Activated CD8-positive, alpha-beta T cell treated with anti-CD3 and anti-CD28 coated beads for 36 hours (primary cell): ENCODE measurements at regions not wholly inside any gene's neighbourhood (a gene's known extent, or its start where the extent isn't known, plus 50 kb on each side); places are given as distances from the start of the nearest gene placed in this dataset.

ENCODE experiments used
- ATAC-seq: fragments of 200-7000 bp; cut with Tn5 transposase; one replicate; pipeline ENCODE4 v1.10.0; 2021; ENCODE audit warnings: mild to moderate bottlenecking, moderate library complexity
- CTCF ChIA-PET: fragments of 350-600 bp; sonication (Branson Sonifier 250); formaldehyde crosslinking; loops from one replicate; lab custom pipeline; 2021; ENCODE audit warnings: antibody characterized with exemption; lab: Charles Lee
- POLR2A ChIA-PET: fragments of 350-600 bp; sonication (Branson Sonifier 250); formaldehyde crosslinking; loops from one replicate; lab custom pipeline; 2021; ENCODE audit warnings: antibody characterized with exemption; lab: Charles Lee
- DNase-seq: peaks from one replicate; pipeline ENCODE4 v3.0.0-alpha.2; 2020
- H3K27ac Mint-ChIP-seq: one replicate; pipeline ENCODE4 v1.8.0; 2021; ENCODE audit warnings: mild to moderate bottlenecking, mixed read lengths
- H3K27me3 Mint-ChIP-seq: one replicate; pipeline ENCODE4 v1.8.0; 2021; ENCODE audit warnings: mixed read lengths
- H3K36me3 Mint-ChIP-seq: one replicate; pipeline ENCODE4 v1.8.0; 2021; ENCODE audit warnings: low read depth, mixed read lengths
- H3K4me1 Mint-ChIP-seq: one replicate; pipeline ENCODE4 v1.8.0; 2021; ENCODE audit warnings: low read depth, mixed read lengths
- H3K4me3 Mint-ChIP-seq: one replicate; pipeline ENCODE4 v1.8.0; 2021; ENCODE audit warnings: mild to moderate bottlenecking, moderate library complexity, mixed read lengths
- H3K9me3 Mint-ChIP-seq: one replicate; pipeline ENCODE4 v1.8.0; 2021; ENCODE audit warnings: mixed read lengths
- intact Hi-C: fragments of 100-400 bp; cut with micrococcal nuclease; formaldehyde crosslinking; loops from one replicate; pipeline ENCODE4 v1.10.0; 2022
- TF ChIP-seq, protein P1 (sequence below): fragments of 200-600 bp; IDR thresholded peaks from one replicate; pipeline ENCODE4 v1.8.0; 2022; ENCODE audit warnings: antibody characterized with exemption, mild to moderate bottlenecking

GRCh38 chr5:13427827-13428557, 516.5 kb downstream of the DNAH5 start:
- H3K4me3 Mint-ChIP-seq: no peak overlapping the region
- no peaks in the 10 kb centered on the region for H3K27me3 Mint-ChIP-seq
- no peaks in the 10 kb centered on the region for H3K36me3 Mint-ChIP-seq
- no peak overlapping the region for H3K27ac Mint-ChIP-seq
- H3K9me3 Mint-ChIP-seq: peaks cover 3% of the 10 kb centered on the region
- ChIA-PET POLR2A (no interaction called here), CTCF (no interaction called here)
- TF ChIP-seq, protein P1, sequence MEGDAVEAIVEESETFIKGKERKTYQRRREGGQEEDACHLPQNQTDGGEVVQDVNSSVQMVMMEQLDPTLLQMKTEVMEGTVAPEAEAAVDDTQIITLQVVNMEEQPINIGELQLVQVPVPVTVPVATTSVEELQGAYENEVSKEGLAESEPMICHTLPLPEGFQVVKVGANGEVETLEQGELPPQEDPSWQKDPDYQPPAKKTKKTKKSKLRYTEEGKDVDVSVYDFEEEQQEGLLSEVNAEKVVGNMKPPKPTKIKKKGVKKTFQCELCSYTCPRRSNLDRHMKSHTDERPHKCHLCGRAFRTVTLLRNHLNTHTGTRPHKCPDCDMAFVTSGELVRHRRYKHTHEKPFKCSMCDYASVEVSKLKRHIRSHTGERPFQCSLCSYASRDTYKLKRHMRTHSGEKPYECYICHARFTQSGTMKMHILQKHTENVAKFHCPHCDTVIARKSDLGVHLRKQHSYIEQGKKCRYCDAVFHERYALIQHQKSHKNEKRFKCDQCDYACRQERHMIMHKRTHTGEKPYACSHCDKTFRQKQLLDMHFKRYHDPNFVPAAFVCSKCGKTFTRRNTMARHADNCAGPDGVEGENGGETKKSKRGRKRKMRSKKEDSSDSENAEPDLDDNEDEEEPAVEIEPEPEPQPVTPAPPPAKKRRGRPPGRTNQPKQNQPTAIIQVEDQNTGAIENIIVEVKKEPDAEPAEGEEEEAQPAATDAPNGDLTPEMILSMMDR: no peak
- H3K4me1 Mint-ChIP-seq: no peaks in the 10 kb centered on the region
- ATAC-seq: no peak
- intact Hi-C loops: no loop called here
- no peak for DNase-seq

DNA sequence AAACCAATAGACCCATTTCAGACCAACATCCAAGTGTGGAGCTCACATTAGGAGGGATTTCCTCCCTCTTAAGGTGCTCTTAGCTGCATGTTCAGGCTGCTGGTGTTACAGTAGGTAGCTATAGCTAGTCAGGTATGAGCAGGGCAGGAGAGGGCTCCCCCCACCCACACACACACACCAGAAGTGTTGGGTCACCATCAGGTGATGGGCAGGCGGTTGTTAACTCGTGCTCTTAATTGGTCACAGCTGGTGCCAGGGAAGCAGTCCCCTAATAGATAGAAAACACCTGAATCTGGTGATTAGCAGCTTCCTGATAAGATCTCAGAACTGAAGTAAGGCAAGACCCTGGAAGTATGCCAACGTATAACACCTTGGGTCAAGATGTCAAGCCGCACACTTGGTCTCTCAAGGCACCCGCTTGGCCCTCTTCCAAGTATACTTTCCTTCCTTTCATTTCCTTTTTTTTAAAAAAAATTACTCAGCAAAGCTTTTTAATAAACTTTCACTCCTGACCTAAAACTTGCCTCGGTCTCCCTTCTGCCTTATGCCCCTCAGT, 532.4 kb downstream of the DNAH5 start:
- Mint-ChIP-seq H3K27ac (no peak overlapping the region), H3K4me3 (no peak overlapping the region), H3K9me3 (no peaks in the 10 kb centered on the region), H3K36me3 (no peaks in the 10 kb centered on the region), H3K4me1 (no peaks in the 10 kb centered on the region), H3K27me3 (no peaks in the 10 kb centered on the region)
- CTCF ChIA-PET: no interaction called here
- intact Hi-C loops: no loop called here
- DNase-seq (no peak), ATAC-seq (no peak)
- POLR2A ChIA-PET: no interaction called here
- TF ChIP-seq, protein P1: no peak

GRCh38 chr5:13408616-13409015, 535.9 kb downstream of the DNAH5 start:
- Mint-ChIP-seq H3K27me3 (no peaks in the 10 kb centered on the region), H3K4me1 (no peaks in the 10 kb centered on the region), H3K9me3 (peaks cover 3% of the 10 kb centered on the region), H3K36me3 (no peaks in the 10 kb centered on the region), H3K27ac (no peak overlapping the region), H3K4me3 (no peak overlapping the region)
- ChIA-PET CTCF (no interaction called here), POLR2A (no interaction called here)
- DNase-seq: no peak
- ATAC-seq: no peak
- intact Hi-C loops: no loop called here
- TF ChIP-seq, protein P1: no peak

GRCh38 chr5:13403351-13403750, 541.1 kb downstream of the DNAH5 start:
- H3K36me3 Mint-ChIP-seq: no peaks in the 10 kb centered on the region
- intact Hi-C loops: no loop called here

GRCh38 chr5:13385066-13385465, 559.4 kb downstream of the DNAH5 start:
- Mint-ChIP-seq H3K27me3 (no peaks in the 10 kb centered on the region), H3K27ac (no peak overlapping the region), H3K4me3 (no peak overlapping the region), H3K9me3 (peaks cover 12% of the 10 kb centered on the region), H3K4me1 (no peaks in the 10 kb centered on the region), H3K36me3 (no peaks in the 10 kb centered on the region)
- intact Hi-C loops: no loop called here
- TF ChIP-seq, protein P1: no peak
- DNase-seq: no peak
- ATAC-seq: no peak
- ChIA-PET CTCF (no interaction called here), POLR2A (no interaction called here)

More at GRCh38 chr5:13403351-13403750, 541.1 kb downstream of the DNAH5 start:
- Mint-ChIP-seq H3K27me3 (no peaks in the 10 kb centered on the region), H3K9me3 (peaks cover 6% of the 10 kb centered on the region), H3K4me3 (no peak overlapping the region), H3K4me1 (no peaks in the 10 kb centered on the region), H3K27ac (no peak overlapping the region)
- no peak for DNase-seq
- TF ChIP-seq, protein P1: no peak
- ChIA-PET CTCF (no interaction called here), POLR2A (no interaction called here)
- ATAC-seq: no peak
